ENCODE measurements at regions not wholly inside any gene's neighbourhood (a gene's known extent, or its start where the extent isn't known, plus 50 kb on each side); places are given as distances from the start of the nearest gene placed in this dataset.

- TF ChIP-seq, protein P1, sequence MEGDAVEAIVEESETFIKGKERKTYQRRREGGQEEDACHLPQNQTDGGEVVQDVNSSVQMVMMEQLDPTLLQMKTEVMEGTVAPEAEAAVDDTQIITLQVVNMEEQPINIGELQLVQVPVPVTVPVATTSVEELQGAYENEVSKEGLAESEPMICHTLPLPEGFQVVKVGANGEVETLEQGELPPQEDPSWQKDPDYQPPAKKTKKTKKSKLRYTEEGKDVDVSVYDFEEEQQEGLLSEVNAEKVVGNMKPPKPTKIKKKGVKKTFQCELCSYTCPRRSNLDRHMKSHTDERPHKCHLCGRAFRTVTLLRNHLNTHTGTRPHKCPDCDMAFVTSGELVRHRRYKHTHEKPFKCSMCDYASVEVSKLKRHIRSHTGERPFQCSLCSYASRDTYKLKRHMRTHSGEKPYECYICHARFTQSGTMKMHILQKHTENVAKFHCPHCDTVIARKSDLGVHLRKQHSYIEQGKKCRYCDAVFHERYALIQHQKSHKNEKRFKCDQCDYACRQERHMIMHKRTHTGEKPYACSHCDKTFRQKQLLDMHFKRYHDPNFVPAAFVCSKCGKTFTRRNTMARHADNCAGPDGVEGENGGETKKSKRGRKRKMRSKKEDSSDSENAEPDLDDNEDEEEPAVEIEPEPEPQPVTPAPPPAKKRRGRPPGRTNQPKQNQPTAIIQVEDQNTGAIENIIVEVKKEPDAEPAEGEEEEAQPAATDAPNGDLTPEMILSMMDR (IDR thresholded peaks at IDR 0.05 in 4 of 5, conservative IDR thresholded peaks at IDR 0.05 in 1 of 5), result no peak
- TF ChIP-seq POLR2A (IDR thresholded peaks at IDR 0.05), result no peak
These were observed 273.8 kb upstream of the RGMA start for GRCh38 chr15:93362821-93363220.

All from gastrocnemius medialis (tissue), 4 donors.